Lung (tissue), 11 donors: ENCODE measurements at regions not wholly inside any gene's neighbourhood (a gene's known extent, or its start where the extent isn't known, plus 50 kb on each side); places are given as distances from the start of the nearest gene placed in this dataset.

Experiments used
- ATAC-seq: fragments of 200-7000 bp; cut with Tn5 transposase; one replicate; pipeline ENCODE4 v1.9.1; 2020; ENCODE audit warnings: moderate number of reproducible peaks; ENCODE audit not compliant: insufficient read depth, low FRiP score
- DNase-seq, 3 donors: peaks; one replicate each; pipeline ENCODE4 v3.0.0-alpha.2; 2013 to 2017
- H3K27ac ChIP-seq, 2 donors: one replicate each; pipeline ENCODE4 v1.5.1; 2013; ENCODE audit warnings: mild to moderate bottlenecking in 2 of 2, moderate library complexity in 2 of 2, control low read depth in 1 of 2, inconsistent platforms in 1 of 2, low read depth in 1 of 2, low read length in 1 of 2
- H3K27me3 ChIP-seq, 3 donors: one replicate each; pipeline ENCODE4 v1.5.1; 2013; ENCODE audit warnings: low read length in 2 of 3; ENCODE audit not compliant: control insufficient read depth in 3 of 3, insufficient read depth in 3 of 3
- H3K36me3 ChIP-seq, 4 donors: one replicate each; pipeline ENCODE4 v1.5.1; 2013; ENCODE audit warnings: low read length in 4 of 4, mild to moderate bottlenecking in 1 of 4, moderate library complexity in 1 of 4; ENCODE audit not compliant: control insufficient read depth in 4 of 4, insufficient read depth in 4 of 4
- H3K4me1 ChIP-seq, 5 donors: one replicate each; pipeline ENCODE4 v1.5.1; 2013; ENCODE audit warnings: low read length in 5 of 5, mild to moderate bottlenecking in 2 of 5, moderate library complexity in 1 of 5; ENCODE audit not compliant: control insufficient read depth in 5 of 5, insufficient read depth in 5 of 5
- H3K4me3 ChIP-seq: one replicate; pipeline ENCODE4 v1.5.1; 2013; ENCODE audit warnings: mild to moderate bottlenecking, control low read depth, moderate library complexity
- H3K9ac ChIP-seq, 2 donors: one replicate each; pipeline ENCODE4 v1.5.1; 2013; ENCODE audit warnings: low read length in 2 of 2, control low read depth in 1 of 2; ENCODE audit not compliant: insufficient read depth in 1 of 2
- H3K9me3 ChIP-seq, 4 donors: one replicate each; pipeline ENCODE4 v1.5.1; 2013; ENCODE audit warnings: low read length in 3 of 4, mild to moderate bottlenecking in 1 of 4, moderate library complexity in 1 of 4; ENCODE audit not compliant: control insufficient read depth in 4 of 4, insufficient read depth in 3 of 4
- WGBS, 2 donors: extraction: QIAGEN DNeasy Blood & Tissue Kit; methylation state at CpG; one replicate each; pipeline ENCODE4 v1.1.7; 2013; 5-methylcytosine and 5-hydroxymethylcytosine counted together
- TF ChIP-seq, protein P1 (sequence below): IDR thresholded peaks from 2 replicates; pipeline ENCODE4 v1.5.1; 2012; ENCODE audit warnings: mild to moderate bottlenecking; ENCODE audit errors: control extremely low read depth, extremely low read depth
- donor health status: control.
- donor health status: control.
- donor health status: Bipolar disorder and iron deficiency.
- donor health status: healthy.
- donor health status: DM: yes; HTN: yes; CAD: no.

DNA sequence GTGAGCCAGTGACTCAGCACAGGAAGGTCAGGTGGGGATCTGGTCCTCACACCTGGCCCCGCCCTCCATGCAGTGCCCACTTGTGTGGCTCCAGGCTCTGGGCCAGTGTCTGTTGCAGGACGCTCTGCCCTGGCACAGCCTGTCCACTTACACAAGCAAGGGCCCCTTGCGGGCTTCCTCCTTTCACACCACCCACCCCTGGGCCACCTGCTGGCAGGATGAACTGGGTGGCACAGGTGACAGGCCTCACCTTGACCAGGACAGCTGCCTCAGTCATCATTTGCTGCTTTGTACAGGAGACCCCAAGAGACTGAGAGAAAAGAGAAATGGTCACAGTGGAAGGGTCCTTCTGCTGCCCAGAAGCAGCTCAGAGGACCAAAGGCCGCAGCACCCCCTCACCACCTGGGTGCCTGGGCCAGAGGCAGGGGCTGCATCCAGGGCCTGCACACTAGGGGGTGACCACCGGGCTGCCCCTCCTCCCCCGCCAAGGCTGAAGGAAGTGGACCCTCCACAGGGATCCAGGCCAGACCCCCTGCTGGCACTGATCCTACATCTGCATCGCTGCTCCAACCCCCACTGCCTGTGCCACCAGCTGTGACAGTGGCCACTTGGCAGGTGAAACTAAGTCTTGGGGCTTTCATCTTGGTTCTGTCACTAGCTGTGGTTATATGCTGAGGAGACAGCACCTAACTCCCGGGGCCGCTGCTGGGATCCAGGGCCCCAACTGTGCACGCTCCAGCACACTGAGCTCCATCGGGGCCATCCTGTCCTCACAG, 110.3 kb downstream of the TUBA3C start:
- Histone ChIP-seq H3K4me3 (no peak overlapping the region), H3K9me3 (peaks cover 0 to 9% (median 5%) of the 10 kb centered on the region in 4 donors), H3K36me3 (no peaks in the 10 kb centered on the region), H3K9ac (no peak overlapping the region), H3K4me1 (no peaks in the 10 kb centered on the region), H3K27me3 (no peaks in the 10 kb centered on the region), H3K27ac (no peak overlapping the region)
- WGBS, 2 donors, result 80 to 89% methylated on average over 10 to 11 of the region's 11 CpGs
- peak; percentile 3 for ATAC-seq
- DNase-seq, result no peak
- TF ChIP-seq, protein P1, sequence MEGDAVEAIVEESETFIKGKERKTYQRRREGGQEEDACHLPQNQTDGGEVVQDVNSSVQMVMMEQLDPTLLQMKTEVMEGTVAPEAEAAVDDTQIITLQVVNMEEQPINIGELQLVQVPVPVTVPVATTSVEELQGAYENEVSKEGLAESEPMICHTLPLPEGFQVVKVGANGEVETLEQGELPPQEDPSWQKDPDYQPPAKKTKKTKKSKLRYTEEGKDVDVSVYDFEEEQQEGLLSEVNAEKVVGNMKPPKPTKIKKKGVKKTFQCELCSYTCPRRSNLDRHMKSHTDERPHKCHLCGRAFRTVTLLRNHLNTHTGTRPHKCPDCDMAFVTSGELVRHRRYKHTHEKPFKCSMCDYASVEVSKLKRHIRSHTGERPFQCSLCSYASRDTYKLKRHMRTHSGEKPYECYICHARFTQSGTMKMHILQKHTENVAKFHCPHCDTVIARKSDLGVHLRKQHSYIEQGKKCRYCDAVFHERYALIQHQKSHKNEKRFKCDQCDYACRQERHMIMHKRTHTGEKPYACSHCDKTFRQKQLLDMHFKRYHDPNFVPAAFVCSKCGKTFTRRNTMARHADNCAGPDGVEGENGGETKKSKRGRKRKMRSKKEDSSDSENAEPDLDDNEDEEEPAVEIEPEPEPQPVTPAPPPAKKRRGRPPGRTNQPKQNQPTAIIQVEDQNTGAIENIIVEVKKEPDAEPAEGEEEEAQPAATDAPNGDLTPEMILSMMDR, result no peak

GRCh38 chr13:19070398-19070735, 111.3 kb downstream of the TUBA3C start:
- ATAC-seq (no peak), DNase-seq (no peak)
- Histone ChIP-seq H3K27ac (no peak overlapping the region), H3K9me3 (peaks cover 0 to 6% (median 4%) of the 10 kb centered on the region in 4 donors), H3K9ac (no peak overlapping the region), H3K4me3 (no peak overlapping the region), H3K4me1 (no peaks in the 10 kb centered on the region), H3K36me3 (no peaks in the 10 kb centered on the region), H3K27me3 (no peaks in the 10 kb centered on the region)
- TF ChIP-seq, protein P1, result no peak
- WGBS, 2 donors, result 83 to 86% methylated on average over 6 of the region's 6 CpGs

DNA sequence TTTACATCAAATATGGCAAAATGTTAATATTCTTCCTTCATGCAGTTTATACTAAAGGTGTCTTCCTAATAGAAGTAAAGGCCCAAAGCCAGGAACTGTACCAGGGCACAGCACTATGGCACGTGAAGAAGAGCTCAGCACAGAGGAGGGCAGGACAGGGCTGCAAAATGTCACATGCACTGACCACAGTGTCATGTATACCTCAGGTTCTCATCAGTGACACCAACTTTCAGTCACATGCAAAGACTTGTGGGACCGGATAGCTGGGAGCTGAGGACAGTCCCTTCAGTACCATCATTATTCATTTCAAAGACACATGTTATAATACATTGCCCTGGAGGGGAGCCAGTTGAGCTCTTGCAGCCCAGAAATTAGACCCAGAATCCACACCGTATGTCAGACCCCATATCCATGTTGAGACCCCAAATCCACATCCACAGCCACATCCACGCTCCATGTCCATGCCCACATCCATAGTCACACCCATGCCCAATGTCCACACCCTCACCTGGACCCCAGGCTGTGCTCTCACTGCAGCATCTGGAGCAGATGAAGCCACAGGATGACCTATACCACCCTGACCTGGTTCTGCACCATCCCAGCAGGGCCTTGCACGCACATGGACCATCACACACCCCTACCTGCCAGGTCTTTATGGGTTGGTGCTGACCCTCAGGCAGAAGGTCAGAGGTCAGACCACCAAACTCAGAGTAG, 111.8 kb downstream of the TUBA3C start:
- no peak for ATAC-seq
- no peaks in the 10 kb centered on the region for H3K27me3 ChIP-seq
- no peak overlapping the region for H3K9ac ChIP-seq
- peaks cover 0 to 6% (median 5%) of the 10 kb centered on the region in 4 donors for H3K9me3 ChIP-seq
- no peak overlapping the region for H3K27ac ChIP-seq
- DNase-seq, result no peak
- H3K4me3 ChIP-seq, result no peak overlapping the region
- no peaks in the 10 kb centered on the region for H3K36me3 ChIP-seq
- TF ChIP-seq, protein P1, result no peak
- H3K4me1 ChIP-seq, result no peaks in the 10 kb centered on the region
- 69 to 76% methylated on average over 5 of the region's 5 CpGs for WGBS, 2 donors
